ENCODE measurements at regions not wholly inside any gene's neighbourhood (a gene's known extent, or its start where the extent isn't known, plus 50 kb on each side); places are given as distances from the start of the nearest gene placed in this dataset.

DNA sequence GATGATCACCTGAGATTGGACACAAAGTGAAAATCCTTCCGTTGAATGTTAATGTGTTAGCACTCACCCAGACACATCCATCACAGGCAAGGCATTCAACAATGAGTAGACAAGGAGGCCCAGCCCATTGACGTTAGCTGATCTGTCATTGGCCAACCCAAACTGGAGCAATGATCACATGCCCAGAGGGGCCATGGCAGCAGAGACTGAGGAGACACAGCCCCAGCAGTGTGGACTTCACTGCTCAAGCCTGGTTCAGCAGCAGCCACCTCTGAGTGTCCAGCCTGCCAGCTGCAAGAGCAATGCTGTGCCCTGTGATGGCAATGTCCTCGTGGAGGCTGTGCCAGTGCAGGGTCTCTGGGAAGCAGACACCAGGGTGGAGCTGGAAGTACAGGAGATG, 622.2 kb downstream of the AACS start:
- TF ChIP-seq, protein P1, sequence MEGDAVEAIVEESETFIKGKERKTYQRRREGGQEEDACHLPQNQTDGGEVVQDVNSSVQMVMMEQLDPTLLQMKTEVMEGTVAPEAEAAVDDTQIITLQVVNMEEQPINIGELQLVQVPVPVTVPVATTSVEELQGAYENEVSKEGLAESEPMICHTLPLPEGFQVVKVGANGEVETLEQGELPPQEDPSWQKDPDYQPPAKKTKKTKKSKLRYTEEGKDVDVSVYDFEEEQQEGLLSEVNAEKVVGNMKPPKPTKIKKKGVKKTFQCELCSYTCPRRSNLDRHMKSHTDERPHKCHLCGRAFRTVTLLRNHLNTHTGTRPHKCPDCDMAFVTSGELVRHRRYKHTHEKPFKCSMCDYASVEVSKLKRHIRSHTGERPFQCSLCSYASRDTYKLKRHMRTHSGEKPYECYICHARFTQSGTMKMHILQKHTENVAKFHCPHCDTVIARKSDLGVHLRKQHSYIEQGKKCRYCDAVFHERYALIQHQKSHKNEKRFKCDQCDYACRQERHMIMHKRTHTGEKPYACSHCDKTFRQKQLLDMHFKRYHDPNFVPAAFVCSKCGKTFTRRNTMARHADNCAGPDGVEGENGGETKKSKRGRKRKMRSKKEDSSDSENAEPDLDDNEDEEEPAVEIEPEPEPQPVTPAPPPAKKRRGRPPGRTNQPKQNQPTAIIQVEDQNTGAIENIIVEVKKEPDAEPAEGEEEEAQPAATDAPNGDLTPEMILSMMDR (conservative IDR thresholded peaks at IDR 0.05) = no peak
- TF ChIP-seq ZFX (IDR thresholded peaks at IDR 0.05) = no peak
